ENCODE measurements at regions not wholly inside any gene's neighbourhood (a gene's known extent, or its start where the extent isn't known, plus 50 kb on each side); places are given as distances from the start of the nearest gene placed in this dataset.

DNA sequence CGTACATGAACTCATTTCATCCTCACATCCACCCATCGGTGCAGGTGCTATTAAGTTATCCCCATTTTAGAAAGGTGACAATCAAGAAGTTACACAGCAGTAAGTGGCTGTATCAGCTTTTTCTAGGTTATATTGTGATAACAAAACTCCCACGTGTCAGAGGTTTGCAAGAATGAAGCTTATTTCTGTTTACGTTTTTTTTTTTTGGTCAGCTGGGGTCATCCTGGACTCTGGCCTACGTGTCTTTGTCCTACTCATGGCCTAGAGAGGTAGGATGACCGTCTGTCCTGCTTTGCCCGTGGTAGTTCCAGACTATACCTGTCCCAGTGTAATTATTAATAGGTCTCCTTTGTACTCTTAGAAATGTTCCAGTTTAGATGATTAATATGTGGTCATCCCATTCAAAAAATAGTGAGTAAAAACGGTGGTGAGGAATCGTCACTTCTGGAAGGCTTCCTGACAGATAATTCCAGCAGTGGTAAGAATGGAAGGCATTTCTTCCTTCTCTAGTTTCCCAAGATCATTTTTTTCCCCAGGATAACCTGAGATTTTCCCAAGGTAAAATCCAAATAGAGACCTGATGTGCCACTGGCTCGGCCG, 64.2 kb upstream of the KIF26B start:
- Histone ChIP-seq H3K9me3 (ENCODE audit: severe bottlenecking) (no peaks in the 10 kb centered on the region), H3K27ac (ENCODE audit: poor library complexity, severe bottlenecking) (peak overlapping the region; percentile 67), H3K4me1 (ENCODE audit: insufficient read depth, poor library complexity, severe bottlenecking) (peaks cover 26% of the 10 kb centered on the region), H3K4me3 (ENCODE audit: severe bottlenecking) (no peak overlapping the region), H3K27me3 (ENCODE audit: insufficient read depth, poor library complexity, severe bottlenecking) (no peaks in the 10 kb centered on the region), H3K36me3 (ENCODE audit: low read depth) (no peaks in the 10 kb centered on the region)
- TF ChIP-seq CTCF (IDR thresholded peaks at IDR 0.05; ENCODE audit: poor library complexity, severe bottlenecking), result no peak
- DNase-seq (ENCODE audit: low spot score) (no peak), ATAC-seq (ENCODE audit: low read depth) (no peak)

DNA sequence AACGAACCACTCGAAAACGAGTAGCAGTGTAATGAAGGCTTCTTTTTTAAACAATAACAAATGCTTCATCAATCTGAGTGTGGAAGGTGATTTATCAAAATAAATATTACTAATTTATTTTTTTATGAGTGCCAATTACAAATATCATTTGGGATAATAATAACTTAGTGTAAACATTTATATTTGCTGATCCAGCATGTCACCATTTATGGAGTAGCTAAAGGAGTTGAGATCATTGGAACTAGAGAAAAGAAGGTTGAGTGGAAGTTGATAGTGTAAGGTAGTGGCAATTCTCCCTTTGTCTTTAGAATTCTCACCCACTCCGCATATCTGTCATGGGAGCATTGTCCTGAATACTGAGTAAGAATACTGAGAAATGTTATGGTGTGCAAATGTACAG, 67.1 kb upstream of the KIF26B start:
- no peak for DNase-seq (ENCODE audit: low spot score)
- no peaks in the 10 kb centered on the region for H3K36me3 ChIP-seq (ENCODE audit: low read depth)
- no peaks in the 10 kb centered on the region for H3K27me3 ChIP-seq (ENCODE audit: insufficient read depth, poor library complexity, severe bottlenecking)
- H3K27ac ChIP-seq (ENCODE audit: poor library complexity, severe bottlenecking), result no peak overlapping the region
- no peak for ATAC-seq (ENCODE audit: low read depth)
- H3K9me3 ChIP-seq (ENCODE audit: severe bottlenecking), result no peaks in the 10 kb centered on the region
- H3K4me1 ChIP-seq (ENCODE audit: insufficient read depth, poor library complexity, severe bottlenecking), result peaks cover 32% of the 10 kb centered on the region
- H3K4me3 ChIP-seq (ENCODE audit: severe bottlenecking), result no peak overlapping the region
- TF ChIP-seq CTCF (IDR thresholded peaks at IDR 0.05; ENCODE audit: poor library complexity, severe bottlenecking), result no peak

DNA sequence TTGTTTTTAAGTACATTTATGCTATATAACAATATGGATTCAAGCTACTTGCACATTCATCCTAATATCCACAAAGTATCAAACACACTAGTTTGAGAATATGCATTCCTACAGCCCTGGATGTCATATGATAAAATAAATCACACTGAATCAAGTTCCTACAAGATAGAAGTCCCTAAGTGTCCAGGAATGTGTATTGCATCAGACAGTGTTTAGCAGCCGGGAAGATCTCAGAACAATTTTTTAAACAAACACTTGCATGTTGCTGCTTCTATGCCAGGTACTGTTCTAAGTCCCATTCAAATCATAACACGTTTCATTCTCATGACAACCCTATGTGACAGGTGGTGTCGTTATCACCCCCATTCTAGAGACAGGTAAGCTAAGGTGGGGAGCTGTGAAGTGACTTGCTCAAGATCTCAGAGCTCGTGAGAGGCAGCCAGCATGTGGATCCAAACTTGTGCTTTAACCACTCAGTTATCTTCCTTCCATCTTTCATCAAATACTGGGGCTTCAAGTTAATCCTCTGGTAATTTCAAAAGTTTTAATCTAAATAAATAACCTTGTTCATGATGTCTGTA, 68.3 kb upstream of the KIF26B start:
- H3K27me3 ChIP-seq (ENCODE audit: insufficient read depth, poor library complexity, severe bottlenecking), result no peaks in the 10 kb centered on the region
- no peaks in the 10 kb centered on the region for H3K9me3 ChIP-seq (ENCODE audit: severe bottlenecking)
- peak overlapping the region; percentile 32 for H3K27ac ChIP-seq (ENCODE audit: poor library complexity, severe bottlenecking)
- peaks cover 22% of the 10 kb centered on the region for H3K4me1 ChIP-seq (ENCODE audit: insufficient read depth, poor library complexity, severe bottlenecking)
- TF ChIP-seq CTCF (IDR thresholded peaks at IDR 0.05; ENCODE audit: poor library complexity, severe bottlenecking), result no peak
- ATAC-seq (ENCODE audit: low read depth), result peak; percentile 38; the same call in 1 of the 3 replicates
- H3K36me3 ChIP-seq (ENCODE audit: low read depth), result no peaks in the 10 kb centered on the region
- no peak overlapping the region for H3K4me3 ChIP-seq (ENCODE audit: severe bottlenecking)
- DNase-seq (ENCODE audit: low spot score), result no peak

DNA sequence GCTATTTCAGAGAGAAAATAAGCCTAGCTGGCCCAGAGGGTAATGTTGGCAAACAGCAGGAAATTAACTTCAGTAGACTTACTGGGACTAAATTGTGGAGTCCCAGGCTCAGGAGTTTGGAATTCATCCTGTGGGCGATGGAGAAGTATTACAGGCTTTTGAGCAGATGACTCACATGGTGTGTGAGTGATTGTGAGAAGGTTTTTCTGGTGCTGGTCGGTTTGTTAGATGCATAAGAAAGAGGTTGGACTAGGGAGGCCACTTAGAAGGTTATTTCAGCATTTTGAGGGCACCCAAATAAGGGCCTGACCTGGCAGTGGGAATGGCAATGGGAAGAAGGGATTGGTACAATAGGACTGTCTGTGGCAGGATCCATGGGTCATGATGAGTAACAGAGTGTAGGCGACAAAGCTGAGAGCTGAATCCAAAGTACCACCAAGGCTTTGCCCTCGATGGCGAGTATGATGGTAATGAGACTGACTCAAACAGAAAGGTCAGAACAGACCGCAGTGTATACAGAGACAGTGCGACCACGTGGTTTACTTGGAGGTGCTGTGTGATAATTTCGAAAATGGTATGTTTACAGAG, 69.2 kb upstream of the KIF26B start:
- DNase-seq (ENCODE audit: low spot score), result no peak

More for the DNA sequence above, 69.2 kb upstream of the KIF26B start:
- Histone ChIP-seq H3K27ac (ENCODE audit: poor library complexity, severe bottlenecking) (peak overlapping the region; percentile 32), H3K9me3 (ENCODE audit: severe bottlenecking) (no peaks in the 10 kb centered on the region), H3K27me3 (ENCODE audit: insufficient read depth, poor library complexity, severe bottlenecking) (no peaks in the 10 kb centered on the region), H3K4me3 (ENCODE audit: severe bottlenecking) (no peak overlapping the region), H3K36me3 (ENCODE audit: low read depth) (no peaks in the 10 kb centered on the region), H3K4me1 (ENCODE audit: insufficient read depth, poor library complexity, severe bottlenecking) (peaks cover 19% of the 10 kb centered on the region)
- TF ChIP-seq CTCF (IDR thresholded peaks at IDR 0.05; ENCODE audit: poor library complexity, severe bottlenecking), result no peak
- peak; percentile 91 for ATAC-seq (ENCODE audit: low read depth)

Data from RWPE2 (cell line).